HCT116 (cell line): ENCODE measurements at regions not wholly inside any gene's neighbourhood (a gene's known extent, or its start where the extent isn't known, plus 50 kb on each side); places are given as distances from the start of the nearest gene placed in this dataset.

Experiments
- ATAC-seq: fragments of 200-7000 bp; cut with Tn5 transposase; 2 replicates; pipeline ENCODE4 v1.9.1; 2020; ENCODE audit warnings: mild to moderate bottlenecking, moderate library complexity
- BruUV-seq: library from RNA; stranded (reverse); fragments of 400-500 nt; replicated peaks from 2 replicates; lab custom pipeline; 2021; lab: Mats Ljungman, UMichigan
- CTCF ChIA-PET: fragments of 300-600 bp; sonication (Branson Sonifier 250); formaldehyde crosslinking; loops from one replicate; lab custom pipeline; 2021; ENCODE audit warnings: antibody characterized with exemption; lab: Charles Lee
- POLR2A ChIA-PET: fragments of 300-600, 350-600 bp; sonication (Branson Sonifier 250); formaldehyde crosslinking; loops from one replicate; lab custom pipeline; 2021; ENCODE audit warnings: antibody characterized with exemption; lab: Charles Lee
- RAD21 ChIA-PET, 2 experiments: fragments of 300-600 bp; sonication (Branson Sonifier 250); formaldehyde crosslinking; loops; one replicate each; lab custom pipeline; 2023; ENCODE audit warnings: low total read pairs in 2 of 2; ENCODE audit not compliant: uncharacterized antibody in 2 of 2, unreplicated experiment in 2 of 2, low non-redundant PET in 1 of 2; lab: Charles Lee
- DNase-seq: peaks from one replicate; pipeline ENCODE4 v3.0.0-alpha.2; 2010; ENCODE audit warnings: low read depth, low spot score
- H2AFZ ChIP-seq: fragments of 200-600 bp; shearing (Covaris generic), sonication (generic); 2 replicates; pipeline ENCODE4 v1.6.1; 2017; ENCODE audit warnings: low read depth, mixed run types, mixed read lengths, antibody characterized with exemption, low read length; ENCODE audit not compliant: poor library complexity, severe bottlenecking
- H3K27ac ChIP-seq: 2 replicates; pipeline ENCODE4 v1.5.1; 2012; ENCODE audit warnings: low read depth, low read length
- H3K27me3 ChIP-seq: fragments of 200-600 bp; sonication (generic); 2 replicates; pipeline ENCODE4 v1.6.1; 2016; ENCODE audit warnings: mixed run types, low read length, mixed read lengths; ENCODE audit not compliant: insufficient read depth
- H3K36me3 ChIP-seq, 2 experiments: fragments of 200-500 bp in 1 of 2; fragments of 200-600 bp in 1 of 2; sonication (Bioruptor generic) in 1 of 2; sonication (generic) in 1 of 2; 2 replicates each; pipeline versions ENCODE4 v1.5.1 to v1.6.1; 2014 to 2016; ENCODE audit warnings: low read length in 2 of 2, inconsistent platforms in 1 of 2, mixed read lengths in 1 of 2, mixed run types in 1 of 2; ENCODE audit not compliant: insufficient read depth in 2 of 2, control insufficient read depth in 1 of 2
- H3K4me1 ChIP-seq, 2 experiments: fragments of 200-600 bp in 1 of 2; sonication (generic) in 1 of 2; 2 replicates each; pipeline versions ENCODE4 v1.5.1 to v1.6.1; 2012 to 2017; ENCODE audit warnings: low read length in 2 of 2, inconsistent platforms in 1 of 2, mild to moderate bottlenecking in 1 of 2, mixed read lengths in 1 of 2, mixed run types in 1 of 2, moderate library complexity in 1 of 2; ENCODE audit not compliant: insufficient read depth in 2 of 2, control insufficient read depth in 1 of 2
- H3K4me2 ChIP-seq: fragments of 200-600 bp; sonication (generic); 2 replicates; pipeline ENCODE4 v1.6.1; 2017; ENCODE audit warnings: mixed run types, low read length, mixed read lengths
- H3K4me3 ChIP-seq, 2 experiments: fragments of 200-600 bp in 1 of 2; sonication (generic) in 1 of 2; replicated peaks in 1 of 2; 2 replicates each; pipeline ENCODE4 v1.5.1; 2011 to 2016; ENCODE audit warnings: low read length in 2 of 2, control low read depth in 1 of 2, low read depth in 1 of 2, mild to moderate bottlenecking in 1 of 2, mixed read lengths in 1 of 2, mixed run types in 1 of 2
- H3K79me2 ChIP-seq: fragments of 200-600 bp; sonication (generic); 2 replicates; pipeline ENCODE4 v1.6.1; 2017; ENCODE audit warnings: mild to moderate bottlenecking, mixed run types, low read length, moderate library complexity, mixed read lengths; ENCODE audit not compliant: insufficient read depth
- H3K9ac ChIP-seq: fragments of 200-600 bp; sonication (generic); 2 replicates; pipeline ENCODE4 v1.6.1; 2016; ENCODE audit warnings: low read length, mixed read lengths
- H3K9me2 ChIP-seq: fragments of 200-600 bp; sonication (generic), shearing (Covaris generic); 2 replicates; pipeline ENCODE4 v1.6.1; 2017; ENCODE audit warnings: mixed run types, mild to moderate bottlenecking, moderate library complexity; ENCODE audit not compliant: insufficient read depth
- H3K9me3 ChIP-seq, 2 experiments: fragments of 200-500 bp in 1 of 2; fragments of 200-600 bp in 1 of 2; sonication (Bioruptor generic) in 1 of 2; sonication (generic) in 1 of 2; 2 replicates each; pipeline ENCODE4 v1.6.1; 2014 to 2017; ENCODE audit warnings: low read length in 2 of 2, mixed read lengths in 2 of 2, inconsistent platforms in 1 of 2, low read depth in 1 of 2, mild to moderate bottlenecking in 1 of 2, mixed run types in 1 of 2, moderate library complexity in 1 of 2; ENCODE audit not compliant: control insufficient read depth in 1 of 2, insufficient read depth in 1 of 2
- H4K20me1 ChIP-seq: fragments of 200-600 bp; sonication (generic), shearing (Covaris generic); 2 replicates; pipeline ENCODE4 v1.6.1; 2017; ENCODE audit warnings: mixed run types, mild to moderate bottlenecking, moderate library complexity; ENCODE audit not compliant: insufficient read depth
- CEBPB ChIP-seq: IDR thresholded peaks from 2 replicates; pipeline ENCODE4 v1.6.1; 2012; ENCODE audit warnings: low read depth
- CTCF ChIP-seq, 3 experiments: fragments of 200-600 bp in 1 of 3; sonication (generic) in 1 of 3; IDR thresholded peaks in 2 of 3; conservative IDR thresholded peaks in 1 of 3; 2 replicates each; pipeline ENCODE4 v1.5.1; 2012 to 2017; ENCODE audit warnings: low read depth in 2 of 3, low read length in 2 of 3, antibody characterized with exemption in 1 of 3, borderline replicate concordance in 1 of 3, control low read depth in 1 of 3, mild to moderate bottlenecking in 1 of 3, mixed read lengths in 1 of 3, mixed run types in 1 of 3, moderate library complexity in 1 of 3; ENCODE audit not compliant: insufficient read depth in 1 of 3
- EGR1 ChIP-seq: IDR thresholded peaks from 2 replicates; pipeline ENCODE4 v1.6.1; 2012; ENCODE audit warnings: low read depth
- EZH2 ChIP-seq: fragments of 200-600 bp; sonication (generic); IDR thresholded peaks from 2 replicates; pipeline ENCODE4 v1.6.1; 2017; ENCODE audit warnings: antibody characterized with exemption, mixed run types
- EZH2phosphoT487 ChIP-seq: fragments of 200-600 bp; IDR thresholded peaks from 2 replicates; pipeline ENCODE4 v1.6.1; 2018; ENCODE audit warnings: antibody characterized with exemption, borderline replicate concordance
- FOSL1 ChIP-seq: IDR thresholded peaks from 2 replicates; pipeline ENCODE4 v1.6.1; 2012; ENCODE audit warnings: low read depth
- JUND ChIP-seq: IDR thresholded peaks from 2 replicates; pipeline ENCODE4 v1.6.1; 2012
- POLR2AphosphoS5 ChIP-seq: IDR thresholded peaks from 2 replicates; pipeline ENCODE4 v1.6.1; 2011; ENCODE audit warnings: mild to moderate bottlenecking, low read depth, low read length, moderate library complexity
- REST ChIP-seq: IDR thresholded peaks from 2 replicates; pipeline ENCODE4 v1.6.1; 2012; ENCODE audit warnings: low read depth
- SIN3A ChIP-seq: IDR thresholded peaks from 2 replicates; pipeline ENCODE4 v1.6.1; 2012; ENCODE audit warnings: low read depth
- SP1 ChIP-seq: IDR thresholded peaks from 2 replicates; pipeline ENCODE4 v1.6.1; 2012; ENCODE audit warnings: low read depth
- SRF ChIP-seq: IDR thresholded peaks from 2 replicates; pipeline ENCODE4 v1.6.1; 2012; ENCODE audit warnings: low read depth
- YY1 ChIP-seq: IDR thresholded peaks from 2 replicates; pipeline ENCODE4 v1.6.1; 2011; ENCODE audit warnings: low read length, low read depth, moderate library complexity, mild to moderate bottlenecking; ENCODE audit not compliant: insufficient replicate concordance; ENCODE audit errors: extremely low read depth
- ZFX ChIP-seq: fragments of 450-650 bp; IDR thresholded peaks from 2 replicates; pipeline ENCODE4 v1.6.1; 2017
- ZNF274 ChIP-seq: fragments of 200-500 bp; sonication (Bioruptor generic); IDR thresholded peaks from 2 replicates; pipeline ENCODE4 v1.6.1; 2014; ENCODE audit warnings: mild to moderate bottlenecking, low read depth, low read length, inconsistent platforms
- intact Hi-C: fragments of 100-400 bp; cut with micrococcal nuclease; formaldehyde crosslinking; loops from 2 replicates; pipeline ENCODE4 v1.10.0; 2022
- TF ChIP-seq, protein P1 (sequence below): IDR thresholded peaks from 2 replicates; pipeline ENCODE4 v1.6.1; 2012

- H3K9me2 ChIP-seq, result no peaks in the 10 kb centered on the region; the same call in 1 of the 2 replicates
- ChIA-PET POLR2A (no interaction called here), CTCF (no interaction called here), RAD21 (no interaction called here)
- H3K79me2 ChIP-seq, result no peaks in the 10 kb centered on the region
- H3K9ac ChIP-seq, result no peak overlapping the region
- peak overlapping the region; percentile 10; the same call in 1 of the 2 replicates for H3K4me2 ChIP-seq
- no peak overlapping the region for H3K4me3 ChIP-seq
- no peak for DNase-seq
- H2AFZ ChIP-seq, result no peak overlapping the region
- intact Hi-C loops, result no loop called here
- H3K9me3 ChIP-seq, result no peaks in the 10 kb centered on the region
- BruUV-seq, result no TSS peak
- no peaks in the 10 kb centered on the region for H3K36me3 ChIP-seq
- ATAC-seq, result no peak
- H3K4me1 ChIP-seq, result peaks cover 0 to 6% of the 10 kb centered on the region in 2 experiments; a peak in 1 of 4 replicates
- no peaks in the 10 kb centered on the region for H3K27me3 ChIP-seq
- H4K20me1 ChIP-seq, result no peaks in the 10 kb centered on the region; the same call in 1 of the 2 replicates
- TF ChIP-seq SP1 (0 out of 2 replicates have a peak, but pooled peaks have one; percentile 10), EZH2 (no peak), JUND (no peak), FOSL1 (peak; percentile 30; the same call in 1 of the 2 replicates), POLR2AphosphoS5 (no peak)
- no peak overlapping the region for H3K27ac ChIP-seq
Observed at GRCh38 chr5:118126159-118126558, 862.2 kb downstream of the DTWD2 start.

DNA sequence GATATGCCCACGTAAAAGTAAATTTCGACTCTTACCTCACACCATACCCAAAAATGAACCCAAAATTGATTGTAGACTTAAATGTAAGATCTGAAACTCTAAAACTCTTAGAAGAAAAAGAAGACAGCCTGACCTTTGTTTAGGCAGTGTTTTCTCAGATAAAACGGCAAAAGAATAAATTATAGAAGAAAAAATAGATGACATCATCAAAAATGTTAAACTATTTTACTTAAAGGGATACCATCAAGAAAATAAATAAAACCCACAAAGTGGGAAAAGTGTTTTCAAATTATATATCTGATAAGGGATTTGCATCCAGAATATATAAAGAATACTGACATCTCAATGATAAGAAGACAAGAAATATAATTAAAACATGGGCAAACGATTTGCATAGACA is 862.7 kb downstream of the DTWD2 start:
- DNase-seq, result no peak
- intact Hi-C loops, result no loop called here
- Histone ChIP-seq H3K9me2 (no peaks in the 10 kb centered on the region; the same call in 1 of the 2 replicates), H2AFZ (no peak overlapping the region), H3K9ac (no peak overlapping the region), H3K27ac (no peak overlapping the region), H3K4me3 (no peak overlapping the region), H3K4me1 (peaks cover 0 to 6% of the 10 kb centered on the region in 2 experiments; a peak in 1 of 4 replicates), H3K9me3 (no peaks in the 10 kb centered on the region), H3K79me2 (no peaks in the 10 kb centered on the region), H4K20me1 (no peaks in the 10 kb centered on the region; the same call in 1 of the 2 replicates), H3K4me2 (peak overlapping the region; percentile 10; the same call in 1 of the 2 replicates), H3K36me3 (no peaks in the 10 kb centered on the region), H3K27me3 (no peaks in the 10 kb centered on the region)
- ChIA-PET RAD21 (no interaction called here), POLR2A (no interaction called here), CTCF (no interaction called here)
- ATAC-seq, result no peak
- no TSS peak for BruUV-seq
- no peak for TF ChIP-seq ZFX
- TF ChIP-seq EGR1, result no peak
- TF ChIP-seq SIN3A, result no peak
- TF ChIP-seq SRF, result no peak
- TF ChIP-seq ZNF274, result no peak
- TF ChIP-seq EZH2phosphoT487, result no peak
- TF ChIP-seq JUND, result no peak
- TF ChIP-seq CTCF (IDR thresholded peaks at IDR 0.05 in 2 of 3, conservative IDR thresholded peaks at IDR 0.05 in 1 of 3; ENCODE audit: borderline replicate concordance in 1 of 3, insufficient read depth in 1 of 3, low read depth in 2 of 3, low read length in 2 of 3), result no peak
- TF ChIP-seq SP1, result no peak
- no peak for TF ChIP-seq FOSL1
- TF ChIP-seq POLR2AphosphoS5, result no peak
- TF ChIP-seq, protein P1, sequence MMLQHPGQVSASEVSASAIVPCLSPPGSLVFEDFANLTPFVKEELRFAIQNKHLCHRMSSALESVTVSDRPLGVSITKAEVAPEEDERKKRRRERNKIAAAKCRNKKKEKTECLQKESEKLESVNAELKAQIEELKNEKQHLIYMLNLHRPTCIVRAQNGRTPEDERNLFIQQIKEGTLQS, result no peak
- TF ChIP-seq EZH2, result no peak
- TF ChIP-seq REST, result no peak
- TF ChIP-seq YY1, result no peak
- TF ChIP-seq CEBPB, result no peak
